Lower leg skin (tissue), 3 donors: ENCODE measurements at regions not wholly inside any gene's neighbourhood (a gene's known extent, or its start where the extent isn't known, plus 50 kb on each side); places are given as distances from the start of the nearest gene placed in this dataset.

Experiments
- POLR2A ChIP-seq, 2 donors: fragments of 450-650 bp; IDR thresholded peaks; one replicate each; pipeline ENCODE4 v1.6.1; 2016 to 2017; ENCODE audit warnings: antibody characterized with exemption in 2 of 2, mild to moderate bottlenecking in 1 of 2, moderate library complexity in 1 of 2
- TF ChIP-seq, protein P1 (sequence below), 3 donors: fragments of 450-650 bp; IDR thresholded peaks; one replicate each; pipeline ENCODE4 v1.5.1; 2016; ENCODE audit warnings: antibody characterized with exemption in 3 of 3, mild to moderate bottlenecking in 3 of 3, moderate library complexity in 2 of 3

DNA sequence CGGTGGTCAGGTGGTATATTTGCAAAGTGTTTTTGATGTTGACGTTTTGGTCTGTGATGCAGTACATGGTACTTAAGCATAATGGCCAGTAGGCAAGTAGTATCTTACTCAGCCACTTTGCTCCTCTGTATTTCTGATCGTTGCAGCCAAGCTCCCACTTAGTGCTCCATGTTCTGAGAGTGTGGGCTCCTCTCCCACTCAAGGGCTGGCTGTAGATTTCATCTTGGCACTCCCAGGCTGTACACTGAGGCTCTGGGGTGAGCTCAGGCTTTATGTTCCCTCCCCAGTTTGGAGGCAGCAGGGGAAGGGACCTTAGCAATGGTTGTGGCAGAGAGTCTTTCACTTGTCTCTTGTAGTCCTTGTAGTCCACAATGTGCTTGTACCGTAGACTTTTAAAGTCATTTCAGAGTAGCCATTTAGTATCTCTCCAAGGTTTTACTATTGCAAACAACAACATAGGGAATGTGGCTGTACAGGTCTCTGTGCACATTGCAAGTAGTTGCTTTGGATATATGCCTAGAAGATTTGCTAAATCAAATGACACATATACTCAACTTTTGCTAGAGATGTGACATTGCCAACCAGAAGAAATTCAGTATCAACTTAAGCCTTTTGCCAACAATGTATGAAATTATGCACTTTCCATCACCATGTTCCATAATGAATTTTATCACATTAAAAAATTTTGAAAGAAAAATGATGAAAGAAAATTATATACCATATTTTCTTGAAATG lies 304.3 kb upstream of the CTNND2 start:
- TF ChIP-seq, protein P1, sequence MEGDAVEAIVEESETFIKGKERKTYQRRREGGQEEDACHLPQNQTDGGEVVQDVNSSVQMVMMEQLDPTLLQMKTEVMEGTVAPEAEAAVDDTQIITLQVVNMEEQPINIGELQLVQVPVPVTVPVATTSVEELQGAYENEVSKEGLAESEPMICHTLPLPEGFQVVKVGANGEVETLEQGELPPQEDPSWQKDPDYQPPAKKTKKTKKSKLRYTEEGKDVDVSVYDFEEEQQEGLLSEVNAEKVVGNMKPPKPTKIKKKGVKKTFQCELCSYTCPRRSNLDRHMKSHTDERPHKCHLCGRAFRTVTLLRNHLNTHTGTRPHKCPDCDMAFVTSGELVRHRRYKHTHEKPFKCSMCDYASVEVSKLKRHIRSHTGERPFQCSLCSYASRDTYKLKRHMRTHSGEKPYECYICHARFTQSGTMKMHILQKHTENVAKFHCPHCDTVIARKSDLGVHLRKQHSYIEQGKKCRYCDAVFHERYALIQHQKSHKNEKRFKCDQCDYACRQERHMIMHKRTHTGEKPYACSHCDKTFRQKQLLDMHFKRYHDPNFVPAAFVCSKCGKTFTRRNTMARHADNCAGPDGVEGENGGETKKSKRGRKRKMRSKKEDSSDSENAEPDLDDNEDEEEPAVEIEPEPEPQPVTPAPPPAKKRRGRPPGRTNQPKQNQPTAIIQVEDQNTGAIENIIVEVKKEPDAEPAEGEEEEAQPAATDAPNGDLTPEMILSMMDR (IDR thresholded peaks at IDR 0.05), result no peak
- no peak for TF ChIP-seq POLR2A (IDR thresholded peaks at IDR 0.05)
